ENCODE measurements at regions not wholly inside any gene's neighbourhood (a gene's known extent, or its start where the extent isn't known, plus 50 kb on each side); places are given as distances from the start of the nearest gene placed in this dataset.
A peak's percentile ranks its signal among the peaks of the same experiment; 100 is the strongest.

DNA sequence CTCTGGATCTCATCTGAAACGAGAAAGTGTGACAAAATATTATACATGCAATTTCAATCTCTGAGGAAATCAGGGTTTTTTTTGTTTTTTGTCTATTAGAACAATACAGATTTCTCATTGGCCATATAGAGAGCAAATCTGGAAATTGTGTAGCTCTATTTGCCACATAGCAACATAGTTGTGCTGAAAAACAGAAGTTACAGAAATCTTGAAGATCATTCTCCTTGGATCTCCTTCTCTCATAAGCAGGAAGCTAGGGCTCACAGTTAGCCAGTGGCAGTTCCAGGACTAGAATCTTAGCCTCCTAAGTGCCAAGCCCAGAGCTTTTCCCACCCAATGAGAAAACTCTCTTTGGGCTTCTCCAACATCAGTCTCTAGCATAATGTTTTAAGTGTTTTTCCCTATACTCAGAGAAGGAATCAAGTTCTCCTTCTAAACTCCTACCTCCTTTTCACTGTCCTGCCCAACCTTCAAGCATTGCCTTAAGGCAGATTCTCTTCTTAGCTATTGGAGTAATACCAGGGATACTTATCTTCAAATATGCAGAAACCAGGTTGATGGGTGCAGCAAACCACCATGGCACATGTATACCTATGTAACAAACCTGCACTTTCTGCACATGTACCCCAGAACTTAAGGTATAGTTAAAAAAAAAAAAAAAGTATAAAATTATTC is 211.6 kb downstream of the ALDH8A1 start:
- DNase-seq, result no peak

DNA sequence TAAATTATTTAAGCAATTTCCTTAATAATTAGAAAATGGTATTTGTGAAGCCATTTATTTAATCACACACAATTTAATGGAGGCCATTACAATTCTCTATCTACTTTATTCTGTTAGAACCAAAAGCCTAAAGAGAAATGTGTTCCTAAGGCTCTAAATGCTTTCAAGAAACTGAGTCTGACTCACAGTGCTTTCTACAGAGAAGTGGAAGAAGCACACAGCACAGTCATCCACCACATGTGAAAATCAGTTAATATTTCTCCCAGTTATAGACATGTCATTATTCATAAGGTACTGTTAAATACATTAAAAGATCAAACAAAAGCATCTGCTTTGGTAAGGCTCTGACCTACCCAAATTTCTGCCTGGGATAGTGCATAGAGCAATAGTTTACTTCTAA is 214.4 kb downstream of the ALDH8A1 start:
- no peak for DNase-seq

GRCh38 chr6:134734312-134734869 is 215.5 kb downstream of the ALDH8A1 start:
- DNase-seq, result no peak

GRCh38 chr6:134733801-134734200 is 216.1 kb downstream of the ALDH8A1 start:
- DNase-seq, result no peak

DNA sequence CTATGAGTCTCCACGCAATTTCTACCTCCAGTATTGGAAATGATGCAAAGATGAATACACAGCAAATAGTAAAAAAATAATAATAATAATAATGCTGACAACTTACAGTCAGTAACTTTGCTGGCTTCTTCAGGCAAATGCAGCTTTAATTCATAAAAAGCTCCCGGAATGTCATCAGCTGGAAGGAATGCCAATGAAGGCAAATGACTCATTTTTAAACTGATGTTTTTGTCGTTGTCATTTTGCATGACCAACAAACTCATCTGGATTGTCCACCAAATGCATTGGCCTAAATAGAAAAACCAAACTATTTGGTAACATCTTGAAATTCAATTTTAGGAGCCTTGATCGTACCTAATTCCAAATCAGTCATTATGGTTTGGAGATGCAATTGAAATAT is 217.1 kb downstream of the ALDH8A1 start:
- DNase-seq, result no peak

GRCh38 chr6:134731615-134732014 is 218.3 kb downstream of the ALDH8A1 start:
- no peak for DNase-seq

DNA sequence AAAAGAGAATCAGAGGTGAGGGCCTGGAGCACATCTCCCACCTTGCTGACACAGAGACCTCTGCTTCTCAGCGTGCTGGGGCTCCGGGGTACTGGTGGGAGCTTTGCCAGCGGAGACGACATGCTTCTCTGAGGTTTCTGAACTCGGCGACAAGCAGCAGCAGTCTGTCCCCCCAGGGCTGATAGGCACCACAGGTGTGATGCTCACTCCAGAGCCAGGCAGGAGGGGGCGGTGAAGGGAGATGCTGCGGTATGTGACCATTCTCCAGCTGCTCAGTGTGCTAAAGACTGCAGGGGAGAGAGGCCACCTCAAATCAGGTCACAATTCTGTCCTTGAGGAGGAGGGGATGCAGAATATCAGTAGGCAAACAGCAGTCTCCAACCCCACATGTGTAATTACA is 219.9 kb downstream of the ALDH8A1 start:
- DNase-seq, result no peak

DNA sequence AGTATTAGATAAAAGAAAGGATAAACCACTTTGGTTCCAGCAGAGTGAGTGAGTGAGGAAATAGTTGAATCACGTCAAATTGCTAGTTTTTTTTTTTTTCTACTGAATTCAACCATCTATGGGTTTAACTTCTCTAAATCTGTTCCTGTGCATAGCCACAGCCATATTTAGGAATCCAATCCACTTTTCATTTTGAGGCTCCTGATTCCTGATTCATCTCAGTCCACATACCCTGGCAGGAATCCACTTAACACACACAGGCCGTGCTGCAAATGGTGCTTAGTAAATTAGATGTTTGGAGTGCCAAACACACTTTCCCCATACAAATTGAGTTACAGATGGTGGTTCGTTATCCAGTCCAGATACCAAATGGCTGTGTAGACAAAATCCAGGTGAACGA is 220.3 kb downstream of the ALDH8A1 start:
- DNase-seq, result no peak

DNA sequence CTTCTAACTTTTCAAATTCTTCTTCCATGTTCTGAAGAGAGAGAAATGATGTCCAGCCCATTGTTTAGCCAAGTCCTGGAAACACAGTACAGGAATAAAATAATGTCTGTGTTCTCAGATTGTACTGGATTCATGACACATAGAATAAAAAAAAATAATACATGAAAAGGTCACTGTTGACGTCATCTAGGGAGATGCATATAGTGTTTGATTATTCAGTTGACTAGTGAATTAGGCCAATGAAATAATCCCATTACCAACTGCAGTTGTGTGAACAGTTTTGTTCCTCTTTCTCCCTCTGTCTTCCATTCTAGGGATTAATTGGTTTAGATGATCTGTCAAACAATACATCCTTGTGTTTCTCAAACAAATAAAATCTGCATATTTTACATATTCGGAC is 222.8 kb downstream of the ALDH8A1 start:
- no peak for DNase-seq

GRCh38 chr6:134725590-134725989 is 224.3 kb downstream of the ALDH8A1 start:
- no peak for DNase-seq

DNA sequence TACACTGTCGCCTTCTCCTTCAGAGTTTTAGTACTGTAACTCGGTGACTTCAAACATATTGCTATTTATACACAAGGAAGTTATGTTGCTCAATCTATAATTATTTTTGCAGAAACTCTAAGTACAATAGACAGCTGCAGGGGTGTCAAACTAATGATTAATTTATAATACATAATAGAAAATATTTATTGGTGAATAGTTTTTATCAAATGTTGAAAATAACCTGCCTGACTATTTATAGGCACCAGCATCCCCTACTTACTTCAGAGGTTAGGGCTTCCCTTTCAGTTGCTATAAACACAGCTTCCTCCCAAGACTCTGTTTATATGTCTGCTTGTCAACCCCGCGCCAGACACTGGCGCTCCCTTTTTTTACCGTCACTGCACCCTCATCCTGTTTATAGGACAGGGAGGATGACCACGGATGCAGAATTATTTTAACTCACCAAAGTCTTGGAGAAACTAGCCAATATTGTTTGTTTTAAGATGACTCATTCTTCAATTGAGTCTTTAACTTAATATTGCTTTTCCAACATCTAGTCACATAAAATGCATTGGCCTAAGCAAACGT is 225.0 kb downstream of the ALDH8A1 start:
- DNase-seq, result no peak

- DNase-seq, result peak; percentile 17
Measured at GRCh38 chr6:134723081-134723871, 226.6 kb downstream of the ALDH8A1 start.

- no peak for DNase-seq
Measured at GRCh38 chr6:134722200-134722870, 227.6 kb downstream of the ALDH8A1 start.

- DNase-seq, result no peak
Measured at GRCh38 chr6:134721060-134721405, 228.9 kb downstream of the ALDH8A1 start.

DNA sequence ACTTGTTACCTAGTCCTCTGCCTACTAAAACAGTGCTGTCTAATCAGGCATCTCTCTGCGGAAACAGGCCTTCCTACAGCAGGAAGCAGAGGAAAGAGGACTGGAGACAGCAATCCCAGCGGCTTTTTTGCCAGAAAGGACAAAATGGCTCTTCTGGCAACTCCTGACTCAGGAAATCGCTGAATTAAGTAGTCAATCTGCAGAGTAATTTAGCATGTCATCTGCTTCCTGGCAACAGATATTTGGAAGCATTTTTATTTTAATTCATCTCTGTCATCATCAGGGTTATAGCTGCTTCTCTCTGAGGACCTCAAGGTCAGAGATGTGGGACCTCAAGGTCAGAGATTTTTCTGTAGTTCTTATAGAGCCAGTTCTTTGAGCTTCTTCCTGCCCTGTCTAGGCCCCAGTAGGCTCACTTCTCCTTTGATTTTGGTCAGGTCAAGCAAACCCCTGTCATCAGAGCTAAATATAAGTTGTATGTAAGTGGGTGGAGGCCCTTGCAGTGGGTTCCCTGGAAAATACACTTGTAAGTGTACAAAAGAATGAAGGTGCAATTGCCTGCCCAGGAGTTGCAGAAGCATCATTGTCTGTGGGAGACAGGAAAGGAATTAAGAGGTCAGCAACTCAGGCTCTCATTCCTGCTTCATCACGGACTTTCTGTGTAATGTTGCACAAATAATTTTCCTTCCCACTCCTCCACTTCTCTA is 229.4 kb downstream of the ALDH8A1 start:
- no peak for DNase-seq

DNA sequence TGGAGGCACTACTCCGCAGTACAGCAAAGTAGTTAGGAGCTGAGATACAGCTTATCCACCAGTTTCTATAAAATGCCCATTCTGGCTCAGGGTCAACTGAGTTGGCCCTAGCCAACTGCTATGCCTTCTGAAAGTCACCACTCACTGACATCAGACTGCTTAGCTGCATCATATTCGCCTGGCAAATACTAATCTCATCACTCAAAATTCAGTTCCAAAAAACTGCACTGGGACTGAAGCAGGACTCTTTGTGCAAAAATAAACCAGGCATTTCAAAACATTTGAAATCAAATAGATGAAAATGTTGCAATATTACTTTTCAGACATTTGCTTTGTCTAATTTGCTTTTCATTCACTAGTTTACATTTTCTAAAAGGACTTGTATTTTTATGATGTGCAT is 230.0 kb downstream of the ALDH8A1 start:
- no peak for DNase-seq

DNA sequence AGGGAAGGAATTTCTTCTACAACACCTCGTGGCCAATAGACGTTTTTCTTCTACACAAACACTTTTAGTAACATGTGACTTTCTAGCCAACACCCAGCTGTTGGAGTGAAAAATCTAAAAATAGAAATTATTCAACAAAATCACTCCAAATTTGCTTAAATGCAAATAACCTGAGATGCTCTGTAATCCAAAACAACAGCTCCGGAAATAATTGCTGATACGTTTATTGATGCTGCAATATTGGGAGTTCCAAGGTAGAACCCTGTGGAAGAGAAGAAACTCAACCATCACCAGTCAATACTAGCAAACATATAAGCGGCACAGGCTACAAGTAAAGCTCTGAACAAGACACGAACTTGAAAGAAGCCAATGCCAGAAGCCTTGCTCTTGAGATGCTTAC is 230.6 kb downstream of the ALDH8A1 start:
- no peak for DNase-seq

DNA sequence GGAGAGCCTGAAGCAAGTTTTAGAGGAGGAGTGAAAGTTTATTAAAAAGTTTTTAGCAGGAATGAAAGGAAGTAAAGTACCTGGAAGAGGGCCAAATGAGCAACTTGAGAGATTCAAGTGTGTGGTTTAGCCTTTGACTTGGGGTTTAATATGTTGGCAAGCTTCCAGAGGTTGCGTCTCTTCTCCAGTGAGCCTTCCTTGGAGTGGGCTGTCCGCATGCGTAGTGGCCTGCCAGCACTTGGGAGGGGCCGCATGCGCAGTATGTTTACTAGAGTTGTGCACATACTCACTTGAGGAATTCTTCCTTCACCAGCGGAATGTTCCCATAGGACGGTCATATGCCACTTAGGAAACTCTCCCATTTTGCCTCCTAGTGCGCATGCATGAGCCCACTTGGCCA is 235.2 kb downstream of the ALDH8A1 start:
- no peak for DNase-seq

- no peak for DNase-seq
Measured at GRCh38 chr6:134714113-134714512, 235.8 kb downstream of the ALDH8A1 start.

DNA sequence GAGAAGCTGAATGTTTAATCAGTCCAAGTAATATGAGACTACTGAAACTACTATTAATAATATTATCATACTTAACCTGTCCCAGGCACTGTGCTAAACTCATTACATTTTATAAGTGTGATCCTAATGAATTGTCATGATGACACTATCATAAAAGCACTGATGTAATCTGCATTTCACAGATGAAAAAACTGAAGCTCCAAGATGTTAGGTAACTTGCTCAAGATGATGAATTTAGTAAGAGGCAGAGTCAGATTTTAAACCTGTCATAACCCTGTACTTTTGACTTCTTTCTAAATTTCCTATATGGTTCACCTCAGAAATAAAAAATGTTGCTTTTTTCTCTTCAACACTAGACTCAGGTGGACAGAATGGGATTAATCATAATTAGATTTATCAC is 237.6 kb downstream of the ALDH8A1 start:
- DNase-seq, result no peak

GRCh38 chr6:134708079-134708478 is 241.8 kb downstream of the ALDH8A1 start:
- DNase-seq, result no peak

DNA sequence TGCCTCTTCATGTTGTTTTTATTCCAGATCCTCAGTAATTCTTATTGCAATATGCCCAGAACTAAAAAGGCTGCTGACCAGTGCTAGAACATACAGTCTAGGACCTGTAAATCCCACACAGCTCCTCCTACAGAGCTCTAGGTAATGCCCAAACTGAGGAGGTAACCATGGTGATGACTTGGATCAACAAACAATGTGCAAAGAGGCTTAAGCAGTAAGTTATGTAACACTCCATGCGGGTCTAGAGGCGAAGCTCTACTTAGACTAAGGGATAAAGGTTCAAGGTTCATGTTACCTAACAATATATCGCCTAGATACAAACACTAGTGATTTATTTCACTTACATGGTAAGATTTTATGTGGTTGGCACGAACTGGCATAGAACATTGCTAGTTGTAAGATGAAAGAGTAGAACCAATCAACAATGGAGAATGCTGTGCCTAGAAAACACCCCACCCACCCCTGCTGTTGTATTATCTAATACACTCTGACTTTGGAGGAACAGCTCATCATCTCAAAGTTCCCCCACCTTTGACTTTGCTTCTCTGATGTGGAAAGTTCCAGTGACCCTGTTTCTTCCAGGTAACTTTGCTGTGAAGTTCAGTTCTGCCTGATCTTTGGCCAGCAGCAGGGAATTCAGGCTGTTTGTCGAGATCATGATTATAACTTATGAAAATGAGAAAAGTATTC is 242.4 kb downstream of the ALDH8A1 start:
- DNase-seq, result peak; percentile 51
